ENCODE measurements at regions not wholly inside any gene's neighbourhood (a gene's known extent, or its start where the extent isn't known, plus 50 kb on each side); places are given as distances from the start of the nearest gene placed in this dataset.
"Not testable (repeated sequence)": the region's sequence is repeated elsewhere in the genome, so short reads cannot be mapped to it uniquely, and the experiment has no call there.

DNA sequence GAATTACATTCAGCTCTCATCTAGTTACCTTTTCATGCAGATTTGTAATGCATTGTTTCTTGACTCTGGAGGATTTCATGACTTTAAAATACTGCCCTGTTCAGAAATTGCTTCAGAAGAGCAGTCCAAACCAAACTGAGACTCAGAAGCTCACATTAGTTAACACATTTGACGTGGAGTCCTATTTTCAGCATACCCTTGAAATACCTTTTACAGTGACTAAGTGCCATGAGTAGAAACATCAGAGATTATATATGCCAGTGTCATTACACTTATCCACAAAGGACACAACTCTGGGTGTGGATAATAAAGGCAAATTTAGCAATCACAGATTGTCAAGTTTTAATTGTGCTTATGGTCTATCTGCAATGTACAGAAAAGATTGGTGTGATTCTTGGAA, 459.6 kb downstream of the FRK start:
- no peaks in the 10 kb centered on the region for H3K4me1 ChIP-seq
- TF ChIP-seq, protein P1, sequence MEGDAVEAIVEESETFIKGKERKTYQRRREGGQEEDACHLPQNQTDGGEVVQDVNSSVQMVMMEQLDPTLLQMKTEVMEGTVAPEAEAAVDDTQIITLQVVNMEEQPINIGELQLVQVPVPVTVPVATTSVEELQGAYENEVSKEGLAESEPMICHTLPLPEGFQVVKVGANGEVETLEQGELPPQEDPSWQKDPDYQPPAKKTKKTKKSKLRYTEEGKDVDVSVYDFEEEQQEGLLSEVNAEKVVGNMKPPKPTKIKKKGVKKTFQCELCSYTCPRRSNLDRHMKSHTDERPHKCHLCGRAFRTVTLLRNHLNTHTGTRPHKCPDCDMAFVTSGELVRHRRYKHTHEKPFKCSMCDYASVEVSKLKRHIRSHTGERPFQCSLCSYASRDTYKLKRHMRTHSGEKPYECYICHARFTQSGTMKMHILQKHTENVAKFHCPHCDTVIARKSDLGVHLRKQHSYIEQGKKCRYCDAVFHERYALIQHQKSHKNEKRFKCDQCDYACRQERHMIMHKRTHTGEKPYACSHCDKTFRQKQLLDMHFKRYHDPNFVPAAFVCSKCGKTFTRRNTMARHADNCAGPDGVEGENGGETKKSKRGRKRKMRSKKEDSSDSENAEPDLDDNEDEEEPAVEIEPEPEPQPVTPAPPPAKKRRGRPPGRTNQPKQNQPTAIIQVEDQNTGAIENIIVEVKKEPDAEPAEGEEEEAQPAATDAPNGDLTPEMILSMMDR (IDR thresholded peaks at IDR 0.05; ENCODE audit: low read depth, low read length) = no peak
- no peaks in the 10 kb centered on the region for H3K9me3 ChIP-seq
- H3K4me3 ChIP-seq (ENCODE audit: low read depth, low read length) = no peak overlapping the region
- H3K36me3 ChIP-seq = no peaks in the 10 kb centered on the region
- H3K27me3 ChIP-seq = no peaks in the 10 kb centered on the region
- no peak for DNase-seq

DNA sequence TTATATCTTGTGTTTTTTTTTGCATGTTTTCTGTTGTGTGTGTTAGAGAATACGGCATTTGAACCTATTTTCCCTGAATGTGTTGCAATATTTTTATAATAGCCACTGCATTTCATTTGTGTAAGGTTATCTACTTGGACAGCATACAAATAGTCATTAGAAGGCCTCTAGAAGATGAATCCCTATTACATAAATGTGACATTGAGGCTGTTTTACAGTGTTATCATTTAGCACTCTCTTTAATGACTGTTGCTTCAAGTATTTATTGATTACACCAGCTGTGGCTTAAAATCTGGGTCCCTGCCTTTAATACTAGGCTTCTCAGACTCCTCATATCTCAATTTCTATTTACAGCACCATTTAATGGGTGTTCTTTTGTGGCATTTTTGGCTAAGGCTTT, 465.8 kb downstream of the FRK start:
- H3K9me3 ChIP-seq = no peaks in the 10 kb centered on the region
- TF ChIP-seq, protein P1 (IDR thresholded peaks at IDR 0.05; ENCODE audit: low read depth, low read length) = no peak
- H3K27me3 ChIP-seq = no peaks in the 10 kb centered on the region
- H3K4me3 ChIP-seq (ENCODE audit: low read depth, low read length) = no peak overlapping the region
- no peak for DNase-seq
- no peaks in the 10 kb centered on the region for H3K4me1 ChIP-seq
- no peaks in the 10 kb centered on the region for H3K36me3 ChIP-seq

DNA sequence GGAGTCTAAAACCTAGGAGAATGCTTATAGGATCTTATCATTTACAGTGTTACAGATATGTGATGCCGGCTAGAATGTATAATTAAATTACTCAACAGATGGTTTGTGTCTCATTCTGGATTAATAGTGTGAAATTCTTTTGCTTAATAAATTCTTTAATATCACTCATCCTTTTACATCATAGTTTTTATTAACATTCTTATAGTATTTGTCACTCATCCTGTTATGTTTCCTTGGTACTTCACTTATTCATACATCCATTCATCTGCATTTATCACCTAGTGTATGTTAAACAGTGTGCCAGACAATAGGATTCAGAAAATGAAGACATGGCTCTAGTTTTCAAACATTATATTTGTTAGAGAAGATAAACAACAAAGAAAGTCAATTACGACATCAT, 468.7 kb downstream of the FRK start:
- no peaks in the 10 kb centered on the region for H3K9me3 ChIP-seq
- no peaks in the 10 kb centered on the region for H3K4me1 ChIP-seq
- DNase-seq = no peak
- TF ChIP-seq, protein P1 (IDR thresholded peaks at IDR 0.05; ENCODE audit: low read depth, low read length) = no peak
- H3K36me3 ChIP-seq = no peaks in the 10 kb centered on the region
- no peak overlapping the region for H3K4me3 ChIP-seq (ENCODE audit: low read depth, low read length)
- no peaks in the 10 kb centered on the region for H3K27me3 ChIP-seq

DNA sequence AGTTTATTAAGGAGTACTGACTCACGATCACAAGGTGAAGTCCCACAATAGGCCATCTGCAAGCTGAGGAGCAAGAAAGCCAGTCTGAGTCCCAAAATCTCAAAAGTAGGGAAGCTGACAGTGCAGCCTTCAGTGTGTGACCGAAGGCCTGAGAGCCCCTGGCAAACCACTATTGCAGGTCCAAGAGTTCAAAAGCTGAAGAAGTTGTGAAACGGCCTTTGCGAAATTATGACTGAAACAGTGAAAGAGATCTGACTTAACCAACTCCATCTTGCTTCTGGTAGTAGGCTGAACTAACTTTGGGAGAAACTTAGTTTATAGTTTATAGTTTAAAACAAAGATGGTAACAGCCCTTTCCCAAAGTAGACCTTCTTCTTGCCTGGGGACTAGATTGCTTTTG, 471.6 kb downstream of the FRK start:
- not testable (repeated sequence) for DNase-seq; H3K36me3 ChIP-seq; H3K27me3 ChIP-seq; H3K9me3 ChIP-seq; H3K4me3 ChIP-seq (ENCODE audit: low read depth, low read length); H3K4me1 ChIP-seq

DNA sequence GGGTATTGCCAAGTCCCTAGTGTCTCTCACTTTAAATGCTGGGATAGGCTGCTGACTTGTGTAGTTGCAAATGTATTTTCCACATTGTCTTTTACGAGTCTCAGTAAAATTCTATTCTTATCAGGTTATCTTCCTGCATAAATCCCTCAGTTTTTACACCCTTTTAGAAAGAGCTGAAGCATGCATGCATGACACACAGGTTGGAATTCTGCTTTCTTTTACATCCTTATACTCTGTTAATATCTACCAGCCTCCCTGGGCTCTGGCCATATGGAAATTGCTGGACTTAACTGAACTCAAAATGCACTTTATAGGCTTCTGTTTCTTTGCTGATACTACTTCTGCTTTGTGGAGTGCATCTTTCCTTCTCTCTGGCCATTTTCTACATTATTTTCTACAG, 477.4 kb downstream of the FRK start:
- H3K9me3 ChIP-seq = no peaks in the 10 kb centered on the region
- H3K27me3 ChIP-seq = no peaks in the 10 kb centered on the region
- no peaks in the 10 kb centered on the region for H3K4me1 ChIP-seq
- DNase-seq = no peak
- H3K4me3 ChIP-seq (ENCODE audit: low read depth, low read length) = no peak overlapping the region
- H3K36me3 ChIP-seq = no peaks in the 10 kb centered on the region
- TF ChIP-seq, protein P1 (IDR thresholded peaks at IDR 0.05; ENCODE audit: low read depth, low read length) = no peak

DNA sequence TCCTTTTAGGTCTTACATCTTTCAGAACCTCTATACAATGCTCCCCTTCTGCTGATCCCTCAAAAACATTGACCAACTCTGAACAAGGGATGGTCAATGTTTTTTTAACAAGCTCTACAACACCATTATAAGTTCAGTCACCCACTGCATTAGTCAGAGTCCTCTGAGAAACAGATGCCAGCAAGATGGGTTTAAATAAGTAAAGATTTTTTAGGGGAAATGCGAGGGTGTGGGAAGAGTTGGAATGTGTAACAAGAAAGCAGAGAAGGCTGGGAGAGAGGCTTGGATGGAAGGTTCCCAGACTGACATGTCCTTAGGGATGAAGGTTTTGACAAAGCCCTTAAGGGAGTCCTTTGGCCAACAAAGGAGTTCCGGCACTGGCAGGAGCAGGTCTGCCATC, 478.3 kb downstream of the FRK start:
- H3K4me1 ChIP-seq = no peaks in the 10 kb centered on the region
- TF ChIP-seq, protein P1 (IDR thresholded peaks at IDR 0.05; ENCODE audit: low read depth, low read length) = no peak

DNA sequence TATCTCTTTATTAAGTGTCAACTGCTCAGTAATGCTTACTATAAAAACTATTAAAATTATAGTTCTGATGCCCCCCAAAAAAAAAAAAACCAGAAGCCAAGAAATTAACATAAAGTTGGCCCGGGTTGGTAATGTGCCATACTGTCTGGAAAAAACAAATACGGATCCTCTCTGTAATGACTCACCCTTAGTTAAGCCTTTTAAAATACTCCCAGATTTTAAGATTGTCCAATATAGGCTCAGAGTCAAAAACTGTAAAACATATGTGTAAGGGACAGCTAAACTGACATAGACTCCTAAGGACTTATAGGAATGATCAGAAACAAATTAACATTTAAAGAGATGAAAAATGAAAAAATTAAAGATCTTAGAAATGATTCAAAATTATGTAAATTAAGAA, 481.1 kb downstream of the FRK start:
- H3K27me3 ChIP-seq; H3K36me3 ChIP-seq; H3K4me1 ChIP-seq; H3K4me3 ChIP-seq (ENCODE audit: low read depth, low read length); H3K9me3 ChIP-seq; DNase-seq: not testable (repeated sequence)

More for the DNA sequence above, 478.3 kb downstream of the FRK start:
- no peaks in the 10 kb centered on the region for H3K27me3 ChIP-seq
- no peak overlapping the region for H3K4me3 ChIP-seq (ENCODE audit: low read depth, low read length)
- no peak for DNase-seq
- H3K36me3 ChIP-seq = no peaks in the 10 kb centered on the region
- H3K9me3 ChIP-seq = no peaks in the 10 kb centered on the region
